GM23248 (cell line): ENCODE measurements at regions not wholly inside any gene's neighbourhood (a gene's known extent, or its start where the extent isn't known, plus 50 kb on each side); places are given as distances from the start of the nearest gene placed in this dataset.

Experiments
- DNase-seq: peaks from one replicate; pipeline ENCODE4 v3.0.0-alpha.2; 2015
- H2AFZ ChIP-seq: fragments of 200-600 bp; sonication (generic); 2 replicates; pipeline ENCODE4 v1.6.1; 2016; ENCODE audit warnings: antibody characterized with exemption
- H3F3A ChIP-seq: fragments of 200-600 bp; sonication (generic); 2 replicates; pipeline ENCODE4 v1.6.1; 2016; ENCODE audit warnings: mild to moderate bottlenecking, antibody characterized with exemption, mixed run types; ENCODE audit not compliant: insufficient read depth
- H3K27ac ChIP-seq: fragments of 200-600 bp; sonication (generic); 2 replicates; pipeline ENCODE4 v1.5.1; 2016; ENCODE audit warnings: mild to moderate bottlenecking
- H3K27me3 ChIP-seq: fragments of 200-600 bp; sonication (generic); replicated peaks from 2 replicates; pipeline ENCODE4 v1.6.1; 2016; ENCODE audit warnings: mild to moderate bottlenecking; ENCODE audit not compliant: insufficient read depth
- H3K36me3 ChIP-seq: fragments of 200-600 bp; sonication (generic); 2 replicates; pipeline ENCODE4 v1.6.1; 2016; ENCODE audit warnings: low read depth, mild to moderate bottlenecking
- H3K4me1 ChIP-seq: fragments of 200-600 bp; sonication (generic); 2 replicates; pipeline ENCODE4 v1.6.1; 2016; ENCODE audit warnings: mild to moderate bottlenecking; ENCODE audit not compliant: insufficient read depth
- H3K4me2 ChIP-seq: fragments of 200-600 bp; sonication (generic); one replicate; pipeline ENCODE4 v1.6.1; 2016; ENCODE audit warnings: mild to moderate bottlenecking; ENCODE audit not compliant: unreplicated experiment
- H3K4me3 ChIP-seq: fragments of 200-600 bp; sonication (generic); 2 replicates; pipeline ENCODE4 v1.5.1; 2016; ENCODE audit warnings: mild to moderate bottlenecking
- H3K79me2 ChIP-seq: fragments of 200-600 bp; sonication (generic); 2 replicates; pipeline ENCODE4 v1.6.1; 2016; ENCODE audit warnings: mild to moderate bottlenecking; ENCODE audit not compliant: insufficient read depth
- H3K9ac ChIP-seq: fragments of 200-600 bp; sonication (generic); 2 replicates; pipeline ENCODE4 v1.6.1; 2016; ENCODE audit warnings: mild to moderate bottlenecking
- H3K9me2 ChIP-seq: fragments of 200-600 bp; sonication (generic); 2 replicates; pipeline ENCODE4 v1.6.1; 2016; ENCODE audit warnings: mixed run types, mild to moderate bottlenecking, moderate library complexity; ENCODE audit not compliant: insufficient read depth
- H3K9me3 ChIP-seq: fragments of 200-600 bp; sonication (generic); one replicate; pipeline ENCODE4 v1.6.1; 2017; ENCODE audit warnings: low read depth
- H4K20me1 ChIP-seq: fragments of 200-600 bp; sonication (generic); 2 replicates; pipeline ENCODE4 v1.6.0; 2016; ENCODE audit not compliant: insufficient read depth
- EZH2 ChIP-seq: fragments of 200-600 bp; sonication (generic); IDR thresholded peaks from 2 replicates; pipeline ENCODE4 v1.6.1; 2018; ENCODE audit warnings: antibody characterized with exemption, mild to moderate bottlenecking; ENCODE audit not compliant: insufficient read depth, poor library complexity, severe bottlenecking
- EZH2phosphoT487 ChIP-seq: fragments of 200-600 bp; sonication (generic); IDR thresholded peaks from 2 replicates; pipeline ENCODE4 v1.6.1; 2018; ENCODE audit warnings: antibody characterized with exemption, moderate library complexity, mild to moderate bottlenecking, low read depth; ENCODE audit not compliant: insufficient read depth
- WGBS, 2 experiments: methylation state at CpG; one replicate each; pipeline ENCODE4 v1.1.6; 2015 to 2017; ENCODE audit warnings: low lambda C conversion rate in 2 of 2, low coverage in 1 of 2; ENCODE audit errors: missing lambda C conversion rate in 2 of 2; 5-methylcytosine and 5-hydroxymethylcytosine counted together
- in situ Hi-C: fragments of 300-500 bp; cut with MboI; formaldehyde crosslinking; loops from 2 replicates; pipeline ENCODE4 v1.15.0; 2020

DNA sequence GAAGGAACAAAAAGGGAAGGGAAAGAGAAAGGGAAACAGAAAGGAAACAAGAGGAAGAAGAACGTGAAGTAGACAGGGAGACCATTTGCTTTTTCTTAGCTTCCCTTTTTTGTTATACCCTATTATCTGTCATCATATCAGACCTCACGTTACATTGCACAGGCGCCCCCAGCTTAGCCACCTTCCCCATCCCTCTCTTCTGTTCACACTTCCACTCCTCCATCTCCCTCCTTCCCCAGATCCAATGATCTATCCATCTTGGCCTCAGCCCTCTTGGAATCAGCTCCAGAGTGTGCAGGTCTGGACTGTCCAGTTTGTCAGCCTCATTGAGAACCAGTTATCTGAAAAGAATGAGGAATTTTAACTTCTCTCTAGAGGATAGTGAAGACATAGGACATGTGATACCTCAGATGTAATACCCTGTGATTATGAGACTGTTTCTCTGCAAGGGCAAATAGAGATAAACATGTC lies 101.1 kb upstream of the ERRFI1 start:
- DNase-seq: no peak
- Histone ChIP-seq H4K20me1 (no peaks in the 10 kb centered on the region), H3K9me2 (no peaks in the 10 kb centered on the region), H3K4me1 (0 out of 2 replicates have a peak, but pooled peaks cover 3% of the 10 kb centered on the region), H3K27me3 (no peaks in the 10 kb centered on the region), H3F3A (peaks cover 2% of the 10 kb centered on the region), H3K36me3 (no peaks in the 10 kb centered on the region), H3K27ac (no peak overlapping the region), H3K79me2 (no peaks in the 10 kb centered on the region), H3K9me3 (no peaks in the 10 kb centered on the region), H3K9ac (no peak overlapping the region), H3K4me3 (no peak overlapping the region), H2AFZ (no peak overlapping the region), H3K4me2 (no peak overlapping the region)
- in situ Hi-C loops: no loop called here
- 93 to 97% methylated on average over 3 of the region's 3 CpGs for whole genome bisulfite sequencing, 2 experiments
- TF ChIP-seq EZH2phosphoT487: no peak
- TF ChIP-seq EZH2: no peak

DNA sequence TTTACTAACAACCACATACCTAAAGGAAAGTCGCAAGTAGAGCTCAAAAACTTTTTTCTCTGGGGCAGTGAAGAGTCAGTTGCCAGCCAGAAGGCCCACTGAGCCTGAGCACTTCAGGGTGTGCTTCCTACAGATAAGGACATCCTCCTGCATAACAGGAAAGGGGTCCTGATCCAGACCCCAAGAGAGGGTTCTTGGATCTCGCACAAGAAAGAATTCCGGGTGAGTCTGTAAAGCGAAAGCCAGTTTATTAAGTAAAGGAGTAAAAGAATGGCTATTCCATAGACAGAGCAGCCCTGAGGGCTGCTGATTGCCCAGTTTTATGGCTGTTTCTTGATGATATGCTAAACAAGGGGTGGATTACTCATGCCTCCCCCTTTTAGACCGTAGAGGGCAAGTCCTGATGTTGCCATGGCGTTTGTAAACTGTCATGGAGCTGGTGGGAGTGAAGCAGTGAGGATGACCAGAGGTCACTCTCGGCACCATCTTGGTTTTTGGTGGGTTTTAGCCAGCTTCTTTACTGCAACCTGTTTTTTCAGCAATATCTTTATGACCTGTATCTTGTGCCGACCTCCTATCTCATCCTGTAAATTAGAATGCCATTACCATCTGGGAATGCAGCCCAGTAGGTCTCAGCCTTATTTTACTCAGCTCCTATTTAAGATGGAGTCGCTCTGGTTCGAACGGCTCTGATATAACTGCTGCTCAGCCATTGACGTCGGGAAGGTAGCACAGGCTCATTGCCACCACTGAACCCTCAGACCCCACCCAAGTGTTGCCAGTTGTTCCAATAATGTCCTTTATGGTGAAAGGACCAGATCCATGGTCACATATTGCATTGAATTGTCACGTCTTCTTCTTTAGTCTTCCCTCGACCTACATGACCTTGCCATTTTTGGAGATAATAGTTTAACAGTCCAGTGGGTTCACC lies 96.6 kb upstream of the ERRFI1 start:
- H2AFZ ChIP-seq: no peak overlapping the region
- H3K9me2 ChIP-seq: no peaks in the 10 kb centered on the region
- no peak overlapping the region for H3K4me3 ChIP-seq
- TF ChIP-seq EZH2phosphoT487: no peak
- TF ChIP-seq EZH2: no peak
- no peak for DNase-seq
- no peak overlapping the region for H3K27ac ChIP-seq
- no peak overlapping the region for H3K9ac ChIP-seq
- 94% methylated on average over 15 of the region's 15 CpGs for WGBS, 2 experiments
- no peak overlapping the region for H3K4me2 ChIP-seq
- H3F3A ChIP-seq: no peaks in the 10 kb centered on the region
- no peaks in the 10 kb centered on the region for H3K79me2 ChIP-seq
- no peaks in the 10 kb centered on the region for H3K27me3 ChIP-seq
- no peaks in the 10 kb centered on the region for H3K36me3 ChIP-seq
- 0 out of 2 replicates have a peak, but pooled peaks cover 4% of the 10 kb centered on the region for H3K4me1 ChIP-seq
- no peaks in the 10 kb centered on the region for H4K20me1 ChIP-seq
- in situ Hi-C loops: no loop called here
- H3K9me3 ChIP-seq: no peaks in the 10 kb centered on the region

DNA sequence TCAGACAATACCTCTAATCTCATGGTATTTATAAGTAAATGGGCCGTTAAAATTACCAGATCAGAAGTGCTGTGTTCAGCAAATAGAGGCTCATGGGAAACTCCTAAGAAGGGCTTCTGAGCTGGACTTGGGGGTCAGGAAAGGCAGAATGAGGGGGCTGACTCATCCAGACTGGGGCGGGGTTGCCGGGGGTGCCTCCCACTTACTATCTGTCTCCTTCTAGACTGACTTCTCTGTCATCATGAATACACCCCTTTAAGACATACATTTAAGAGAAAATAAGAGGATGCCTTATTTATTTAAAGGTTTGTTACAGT lies 96.0 kb upstream of the ERRFI1 start:
- Histone ChIP-seq H3K79me2 (no peaks in the 10 kb centered on the region), H3K4me1 (peaks cover 8% of the 10 kb centered on the region), H3F3A (no peaks in the 10 kb centered on the region), H2AFZ (no peak overlapping the region), H3K36me3 (no peaks in the 10 kb centered on the region), H3K27ac (no peak overlapping the region), H3K4me2 (no peak overlapping the region), H3K9ac (no peak overlapping the region), H3K9me3 (no peaks in the 10 kb centered on the region), H3K27me3 (no peaks in the 10 kb centered on the region), H3K9me2 (no peaks in the 10 kb centered on the region), H4K20me1 (no peaks in the 10 kb centered on the region), H3K4me3 (no peak overlapping the region)
- no peak for TF ChIP-seq EZH2
- no peak for DNase-seq
- in situ Hi-C loops: no loop called here
- WGBS, 2 experiments: 93 to 96% methylated on average over 3 of the region's 3 CpGs

DNA sequence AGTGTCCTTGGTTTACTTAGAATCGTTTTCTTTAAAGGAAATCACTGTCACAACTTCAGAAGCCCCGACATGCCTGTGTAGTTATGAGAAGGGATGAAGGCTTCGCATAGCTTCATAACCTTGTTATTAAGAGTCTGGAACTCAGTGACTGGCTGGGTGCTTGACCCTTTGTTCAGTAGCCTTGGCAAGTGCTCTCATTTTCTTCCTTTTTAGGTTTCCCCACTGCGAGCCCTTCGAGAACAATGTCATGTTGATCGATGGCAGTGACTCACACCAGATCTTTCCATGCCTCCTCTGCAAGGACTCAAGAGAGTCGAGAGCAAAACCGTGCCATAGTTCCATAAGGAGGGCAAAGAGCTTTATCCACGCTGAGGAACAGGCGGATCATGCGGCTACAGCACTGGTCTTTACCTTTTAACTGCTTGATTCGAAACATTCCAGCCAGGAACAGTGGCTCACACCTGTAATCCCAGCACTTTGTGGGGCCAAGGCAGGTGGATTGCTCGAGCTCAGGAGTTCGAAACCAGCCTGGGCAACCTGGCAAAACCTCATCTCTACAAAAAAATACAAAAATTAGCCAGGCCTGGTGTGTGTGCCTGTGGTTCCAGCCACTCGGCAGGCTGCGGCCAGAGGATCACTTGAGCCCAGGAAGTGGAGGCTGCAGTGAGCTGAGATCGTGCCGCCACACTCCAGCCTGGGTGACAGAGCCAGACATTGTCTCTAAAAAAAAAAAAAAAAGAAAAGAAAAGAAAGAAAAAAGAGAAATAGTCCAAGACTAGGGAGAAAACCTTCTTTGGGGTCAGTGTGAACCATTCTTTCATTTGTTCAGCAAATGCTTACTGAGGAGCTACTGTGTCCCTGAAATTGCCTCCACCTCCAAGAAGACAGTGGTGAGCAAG lies 95.4 kb upstream of the ERRFI1 start:
- H3K79me2 ChIP-seq: no peaks in the 10 kb centered on the region
- H2AFZ ChIP-seq: no peak overlapping the region
- H3K9me3 ChIP-seq: no peaks in the 10 kb centered on the region
- no peaks in the 10 kb centered on the region for H4K20me1 ChIP-seq
- H3K36me3 ChIP-seq: no peaks in the 10 kb centered on the region
- no peak overlapping the region for H3K4me3 ChIP-seq
- peaks cover 4% of the 10 kb centered on the region; the same call in 1 of the 2 replicates for H3F3A ChIP-seq
- no peak for TF ChIP-seq EZH2
- 86 to 90% methylated on average over 18 of the region's 18 CpGs for WGBS, 2 experiments
- H3K27ac ChIP-seq: no peak overlapping the region
- H3K9ac ChIP-seq: no peak overlapping the region
- DNase-seq: no peak
- H3K4me2 ChIP-seq: no peak overlapping the region
- no peaks in the 10 kb centered on the region for H3K27me3 ChIP-seq
- H3K9me2 ChIP-seq: no peaks in the 10 kb centered on the region
- peaks cover 14% of the 10 kb centered on the region for H3K4me1 ChIP-seq
- in situ Hi-C loops: no loop called here
